Activated gamma-delta T cell (primary cell): ENCODE measurements at regions not wholly inside any gene's neighbourhood (a gene's known extent, or its start where the extent isn't known, plus 50 kb on each side); places are given as distances from the start of the nearest gene placed in this dataset.
"Not testable (repeated sequence)": the region's sequence is repeated elsewhere in the genome, so short reads cannot be mapped to it uniquely, and the experiment has no call there.

Experiments
- DNase-seq: peaks from one replicate; lab custom pipeline; 2025; lab: John Stamatoyannopoulos, UW

DNA sequence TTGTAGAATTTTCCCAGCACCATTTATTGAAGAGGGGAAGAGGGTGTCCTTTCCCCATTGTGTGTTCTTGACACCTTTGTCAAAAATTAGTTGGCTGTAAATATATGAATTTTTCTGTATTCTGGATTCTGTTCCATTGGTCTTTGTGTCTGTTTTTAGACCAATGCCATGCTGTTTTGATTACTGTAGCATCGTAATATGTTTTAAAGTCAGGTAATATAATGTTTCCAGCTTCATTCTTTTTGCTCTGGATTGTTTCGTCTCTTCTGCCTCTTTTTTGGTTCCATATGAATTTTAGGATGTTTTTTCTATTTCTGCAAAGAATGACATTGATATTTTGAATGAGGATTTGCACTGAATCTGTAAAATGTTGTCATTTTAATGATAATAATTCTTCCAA is 331.9 kb upstream of the RGS6 start:
- no peak for DNase-seq

- no peak for DNase-seq
Observed at GRCh38 chr14:71602524-71602923, 329.7 kb upstream of the RGS6 start.

DNA sequence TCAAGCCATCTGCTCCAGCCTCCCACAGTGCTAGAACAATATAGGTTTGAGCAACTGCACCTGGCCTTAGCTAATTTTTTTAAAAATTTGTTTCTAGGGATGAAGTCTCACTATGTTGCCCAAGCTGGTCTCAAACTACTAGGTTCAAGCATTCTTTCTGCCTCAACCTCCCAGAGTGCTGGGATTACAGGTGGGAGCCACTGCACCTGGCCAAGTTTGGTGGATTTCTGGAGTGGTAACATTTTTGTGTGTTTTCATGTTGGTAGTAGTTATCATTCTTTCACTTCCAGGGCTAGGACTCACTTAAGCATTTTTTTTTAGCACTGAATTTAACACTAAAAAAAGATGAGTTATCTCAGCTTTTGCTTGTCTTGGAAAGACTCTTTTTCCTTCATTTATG is 328.0 kb upstream of the RGS6 start:
- no peak for DNase-seq

DNA sequence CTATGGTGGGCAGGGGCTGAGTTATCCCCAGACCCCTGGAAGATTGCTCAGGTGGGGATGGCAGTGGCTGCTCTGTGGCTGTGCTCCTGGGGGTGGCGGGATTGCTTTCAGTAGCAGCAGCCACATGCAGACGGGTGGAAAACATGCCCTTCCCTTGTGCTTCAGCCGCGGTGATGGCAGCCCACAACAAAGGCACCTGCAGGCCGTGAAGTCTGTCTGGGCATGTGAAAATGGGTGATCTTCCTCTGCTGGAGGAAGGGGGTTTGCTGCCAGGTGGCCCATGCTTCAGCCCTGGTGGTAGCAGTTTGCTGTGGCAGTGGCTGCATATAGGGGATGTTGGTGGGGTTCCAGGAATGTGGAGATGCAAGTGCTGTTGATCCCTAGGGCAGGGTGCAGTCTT is 326.2 kb upstream of the RGS6 start:
- DNase-seq = no peak

DNA sequence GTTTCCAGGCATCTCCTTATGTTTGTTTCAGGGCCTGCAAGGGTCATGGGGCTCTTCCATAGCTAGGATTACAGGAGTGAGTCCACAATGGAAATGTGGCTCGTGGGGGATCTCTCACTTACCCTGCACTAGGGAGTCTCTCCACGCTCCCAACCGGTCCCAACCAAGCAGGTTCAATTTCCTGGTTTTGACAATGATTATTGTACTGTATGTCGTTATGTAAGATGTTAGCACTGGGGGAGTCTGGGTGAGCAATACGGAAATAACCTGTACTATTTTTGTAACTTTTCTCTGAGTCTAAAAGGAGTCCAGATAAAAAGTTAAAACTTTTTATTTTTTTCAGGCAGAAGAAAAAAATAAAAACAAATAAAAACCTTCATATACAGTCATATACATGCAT is 325.7 kb upstream of the RGS6 start:
- DNase-seq = no peak

GRCh38 chr14:71607056-71607455 is 325.2 kb upstream of the RGS6 start:
- no peak for DNase-seq

- no peak for DNase-seq
Observed at GRCh38 chr14:71610149-71610548, 322.1 kb upstream of the RGS6 start.

DNA sequence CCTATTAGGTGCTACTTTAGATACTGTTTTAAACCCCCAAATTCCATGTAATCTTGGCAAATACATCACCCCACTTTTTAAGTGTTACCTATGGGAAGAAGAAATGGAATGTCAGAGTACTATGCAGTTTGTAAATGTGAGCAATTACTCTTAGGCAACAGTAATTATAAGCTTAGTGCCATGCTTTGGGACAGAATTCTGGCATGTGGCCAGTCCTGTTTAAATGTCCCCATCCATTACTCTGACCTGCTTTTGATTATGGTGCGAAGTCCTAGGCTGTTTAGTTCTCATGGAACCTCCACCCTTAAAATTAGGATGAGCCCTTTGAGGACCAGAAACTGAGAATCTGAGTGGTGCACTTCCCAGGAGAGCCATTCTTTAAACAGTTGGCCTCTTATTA is 321.4 kb upstream of the RGS6 start:
- DNase-seq = no peak

GRCh38 chr14:71613168-71613567 is 319.1 kb upstream of the RGS6 start:
- no peak for DNase-seq

DNA sequence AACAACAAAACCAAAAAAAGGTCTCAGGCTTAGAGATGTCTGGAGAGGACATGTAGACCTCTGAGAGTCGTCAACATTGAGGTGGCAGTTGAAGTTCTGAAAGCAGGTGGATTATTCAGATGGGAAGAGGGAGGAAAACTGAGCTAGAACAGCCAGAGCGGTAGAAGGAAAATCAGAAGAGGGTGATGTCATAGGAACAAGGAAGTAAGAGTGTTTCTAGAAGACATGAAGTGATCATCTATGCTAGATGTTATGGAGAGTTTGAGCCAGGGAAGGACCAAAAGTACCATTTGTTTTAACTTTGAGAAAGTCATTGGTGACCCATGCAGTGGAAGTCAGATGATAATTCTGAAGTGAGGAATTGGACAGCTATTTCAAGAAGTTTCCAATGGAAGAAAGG is 316.2 kb upstream of the RGS6 start:
- no peak for DNase-seq

DNA sequence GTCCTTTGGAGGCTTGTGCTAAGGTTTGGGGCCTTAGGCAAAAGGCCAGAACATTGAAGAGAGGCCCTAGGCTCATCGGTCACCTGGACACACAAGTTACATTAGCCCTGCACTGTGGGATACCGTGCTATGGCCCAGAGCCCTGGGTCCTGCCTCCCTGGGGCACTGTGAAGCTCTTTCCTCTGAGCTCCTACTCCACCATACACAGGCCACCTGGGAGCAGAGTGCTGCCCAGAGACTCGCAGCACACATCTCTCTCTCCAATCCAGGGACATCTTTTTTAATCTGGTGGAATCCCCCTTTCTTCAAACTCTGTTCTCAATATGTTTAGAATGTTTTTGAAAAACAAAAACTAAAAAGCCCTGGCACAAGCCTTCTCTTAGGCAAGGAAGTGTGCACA is 314.2 kb upstream of the RGS6 start:
- no peak for DNase-seq

DNA sequence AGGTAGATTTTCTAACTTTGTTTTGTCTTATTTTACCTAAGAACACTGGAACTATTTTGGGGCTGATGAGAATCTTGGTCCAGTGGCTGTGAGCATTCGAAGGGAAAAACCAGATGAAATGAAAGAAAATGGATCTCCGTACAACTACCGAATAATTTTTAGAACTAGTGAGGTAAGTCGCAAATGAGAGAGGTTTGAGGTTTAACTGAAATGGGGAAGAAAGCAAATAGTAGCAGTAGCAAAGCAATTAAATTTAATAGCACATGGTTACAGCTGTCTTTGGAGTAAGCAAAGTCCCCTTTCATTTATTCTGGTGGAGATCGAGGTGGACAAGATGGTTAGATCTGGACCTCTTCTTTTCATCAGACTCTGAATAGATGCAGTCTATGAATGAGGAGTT is 313.5 kb upstream of the RGS6 start:
- DNase-seq = no peak

GRCh38 chr14:71619472-71619871 is 312.8 kb upstream of the RGS6 start:
- DNase-seq = no peak

DNA sequence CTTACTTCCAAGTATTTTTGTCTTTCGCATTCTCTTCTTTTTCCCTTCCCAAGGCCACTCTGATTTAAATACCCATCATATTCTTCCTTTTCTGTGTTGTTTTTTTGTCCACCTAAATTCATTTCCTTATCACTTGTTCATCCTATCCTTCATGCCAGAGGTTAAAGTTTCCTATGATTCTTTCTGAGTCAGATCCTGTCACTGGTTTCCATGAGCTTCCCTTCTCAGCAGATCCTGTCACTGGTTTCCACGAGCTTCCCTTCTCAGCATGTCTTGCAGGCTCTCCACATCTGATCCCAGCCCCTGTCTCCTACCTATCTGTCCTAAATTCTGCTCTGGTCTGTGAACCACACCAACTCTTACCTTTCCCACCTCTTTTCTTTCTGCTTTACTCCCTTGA is 311.8 kb upstream of the RGS6 start:
- no peak for DNase-seq

- DNase-seq = no peak
Observed at GRCh38 chr14:71621276-71621675, 311.0 kb upstream of the RGS6 start.

GRCh38 chr14:71621980-71622605 is 310.1 kb upstream of the RGS6 start:
- no peak for DNase-seq

DNA sequence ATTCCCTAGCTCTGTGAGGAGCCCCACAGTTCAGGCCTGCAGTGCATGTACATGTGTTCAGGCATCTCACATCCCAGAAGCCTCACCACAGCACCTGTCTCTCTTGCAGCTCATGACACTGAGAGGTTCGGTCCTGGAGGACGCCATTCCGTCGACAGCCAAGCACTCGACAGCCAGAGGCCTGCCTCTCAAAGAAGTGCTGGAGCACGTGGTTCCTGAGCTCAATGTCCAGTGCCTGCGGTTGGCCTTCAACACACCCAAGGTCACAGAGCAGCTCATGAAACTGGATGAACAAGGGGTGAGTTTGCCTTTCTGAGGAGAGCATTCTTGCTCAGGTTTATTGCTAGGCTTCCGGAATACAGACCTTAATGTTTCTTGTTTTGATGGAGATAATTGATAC is 308.3 kb upstream of the RGS6 start:
- DNase-seq = no peak

- no peak for DNase-seq
Observed at GRCh38 chr14:71625175-71625574, 307.1 kb upstream of the RGS6 start.

DNA sequence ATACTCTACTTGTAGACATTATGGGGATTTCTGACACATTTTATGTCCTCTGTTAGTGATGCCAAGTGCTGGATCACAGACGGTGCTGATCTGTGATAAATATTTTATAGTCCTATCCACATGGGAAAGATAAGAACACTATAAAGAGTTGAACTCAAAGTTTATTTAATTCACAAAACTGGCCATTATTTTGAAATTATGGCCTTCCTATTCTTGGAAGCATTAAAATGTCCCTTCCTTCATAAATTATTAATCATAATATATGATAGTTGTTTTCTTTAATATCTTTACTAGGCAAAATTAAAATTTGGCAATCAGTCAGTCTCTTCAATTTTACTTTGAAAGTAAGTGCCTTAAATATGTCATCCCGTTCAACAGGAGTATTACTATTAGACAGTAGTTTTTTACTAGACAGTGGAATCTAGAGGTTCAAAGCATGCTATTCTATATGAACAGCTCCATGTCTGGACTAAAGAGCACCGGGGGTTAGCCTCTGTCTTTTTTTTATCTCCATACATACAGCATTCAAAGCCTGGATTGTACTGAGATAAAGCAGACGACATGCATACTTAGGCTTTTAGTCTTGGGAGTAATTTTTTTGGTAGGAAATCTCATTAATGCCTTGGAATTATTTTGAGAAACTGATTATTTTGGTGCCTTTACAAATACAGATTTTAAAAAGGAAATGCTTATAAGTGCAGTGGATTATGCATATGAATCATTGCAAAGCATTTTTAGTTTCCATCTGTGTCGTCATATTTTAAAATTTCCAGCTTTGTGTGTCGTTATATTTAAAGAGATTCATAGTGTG is 306.1 kb upstream of the RGS6 start:
- DNase-seq = no peak

GRCh38 chr14:71628433-71628832 is 303.8 kb upstream of the RGS6 start:
- no peak for DNase-seq

DNA sequence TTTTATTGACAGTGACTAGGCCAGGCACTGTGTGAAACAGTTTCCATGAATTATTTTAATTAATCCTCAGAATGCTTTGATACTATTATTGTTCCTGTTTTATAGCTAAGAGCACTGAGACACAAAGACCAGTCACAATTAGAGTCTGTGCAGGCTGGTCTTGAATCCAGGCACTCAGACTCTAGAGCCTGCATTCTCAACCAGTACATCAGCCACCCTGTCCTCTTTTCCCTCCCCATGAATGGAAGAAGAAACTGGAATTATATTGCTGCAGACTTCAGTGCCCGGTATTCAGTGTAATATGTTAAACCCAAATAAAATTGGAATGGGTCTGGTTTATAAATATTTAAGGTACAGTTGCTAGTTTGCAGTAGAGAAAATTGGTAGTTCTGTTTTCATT is 303.0 kb upstream of the RGS6 start:
- no peak for DNase-seq

GRCh38 chr14:71629765-71630492 is 302.3 kb upstream of the RGS6 start:
- no peak for DNase-seq

DNA sequence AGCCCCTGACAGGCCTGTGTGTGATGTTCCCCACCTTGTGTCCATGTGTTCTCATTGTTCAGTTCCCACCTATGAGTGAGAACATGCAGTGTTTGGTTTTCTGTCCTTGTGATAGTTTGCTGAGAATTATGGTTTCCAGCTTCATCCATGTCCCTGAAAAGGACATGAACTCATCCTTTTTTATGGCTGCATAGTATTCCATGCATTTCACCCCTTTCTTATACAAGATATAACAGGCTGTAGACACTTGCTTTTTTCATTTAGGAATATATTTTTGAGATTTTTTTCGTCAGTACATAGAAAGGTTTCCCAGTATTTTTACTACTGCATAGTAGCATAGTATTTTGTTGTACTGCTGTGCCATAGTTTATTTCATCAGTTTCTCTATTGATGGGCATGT is 301.2 kb upstream of the RGS6 start:
- not testable (repeated sequence) for DNase-seq
